Liver (tissue), 8 donors: ENCODE measurements at regions not wholly inside any gene's neighbourhood (a gene's known extent, or its start where the extent isn't known, plus 50 kb on each side); places are given as distances from the start of the nearest gene placed in this dataset.

Experiments used
- DNase-seq: peaks from one replicate; pipeline ENCODE4 v3.0.0-alpha.2; 2017; ENCODE audit warnings: low spot score
- H3K27ac ChIP-seq, 2 donors: one replicate each; pipeline ENCODE4 v1.7.0; 2013; ENCODE audit warnings: inconsistent platforms in 2 of 2, low read length in 2 of 2, control low read depth in 1 of 2, low read depth in 1 of 2, mild to moderate bottlenecking in 1 of 2
- H3K27me3 ChIP-seq, 4 donors: one replicate each; pipeline versions ENCODE4 v1.6.1 to v1.7.0; 2013; ENCODE audit warnings: low read length in 3 of 4, inconsistent platforms in 1 of 4, mild to moderate bottlenecking in 1 of 4, moderate library complexity in 1 of 4; ENCODE audit not compliant: control insufficient read depth in 4 of 4, insufficient read depth in 4 of 4
- H3K36me3 ChIP-seq, 4 donors: one replicate each; pipeline versions ENCODE4 v1.6.1 to v1.7.0; 2013; ENCODE audit warnings: low read length in 3 of 4, mild to moderate bottlenecking in 3 of 4, low read depth in 1 of 4, moderate library complexity in 1 of 4; ENCODE audit not compliant: control insufficient read depth in 4 of 4, insufficient read depth in 3 of 4
- H3K4me1 ChIP-seq, 4 donors: one replicate each; pipeline versions ENCODE4 v1.6.1 to v1.7.0; 2013; ENCODE audit warnings: low read length in 3 of 4, mild to moderate bottlenecking in 3 of 4, moderate library complexity in 1 of 4; ENCODE audit not compliant: control insufficient read depth in 4 of 4, insufficient read depth in 4 of 4
- H3K4me3 ChIP-seq, 3 donors: one replicate each; pipeline versions ENCODE4 v1.6.1 to v1.7.0; 2013; ENCODE audit warnings: low read length in 3 of 3, control low read depth in 1 of 3, low read depth in 1 of 3, mild to moderate bottlenecking in 1 of 3
- H3K9ac ChIP-seq, 2 donors: one replicate each; pipeline ENCODE4 v1.7.0; 2013; ENCODE audit warnings: low read length in 2 of 2, mild to moderate bottlenecking in 2 of 2, moderate library complexity in 2 of 2, control low read depth in 1 of 2, low read depth in 1 of 2
- H3K9me3 ChIP-seq, 4 donors: one replicate each; pipeline versions ENCODE4 v1.6.1 to v1.7.0; 2013; ENCODE audit warnings: low read length in 3 of 4; ENCODE audit not compliant: control insufficient read depth in 4 of 4
- EGR1 ChIP-seq, 2 donors: IDR thresholded peaks; 2 replicates each; pipeline ENCODE4 v1.6.1; 2016 to 2018; ENCODE audit warnings: antibody characterized with exemption in 2 of 2, low read depth in 2 of 2
- FOXA2 ChIP-seq: IDR thresholded peaks from 2 replicates; pipeline ENCODE4 v1.6.1; 2016; ENCODE audit warnings: antibody characterized with exemption
- GABPA ChIP-seq, 2 donors: IDR thresholded peaks in 1 of 2; conservative IDR thresholded peaks in 1 of 2; 2 replicates each; pipeline ENCODE4 v1.6.1; 2016; ENCODE audit warnings: antibody characterized with exemption in 2 of 2, mild to moderate bottlenecking in 1 of 2, moderate library complexity in 1 of 2
- HNF4G ChIP-seq: IDR thresholded peaks from 2 replicates; pipeline ENCODE4 v1.6.1; 2016; ENCODE audit warnings: antibody characterized with exemption
- JUND ChIP-seq, 2 donors: IDR thresholded peaks; 2 replicates each; pipeline ENCODE4 v1.6.1; 2016; ENCODE audit warnings: antibody characterized with exemption in 2 of 2
- NR2F2 ChIP-seq: IDR thresholded peaks from 2 replicates; pipeline ENCODE4 v1.6.1; 2016; ENCODE audit warnings: antibody characterized with exemption
- RAD21 ChIP-seq, 2 donors: IDR thresholded peaks; 2 replicates each; pipeline ENCODE4 v1.6.1; 2016; ENCODE audit warnings: antibody characterized with exemption in 2 of 2, mild to moderate bottlenecking in 2 of 2
- RXRA ChIP-seq, 2 donors: IDR thresholded peaks; 2 replicates each; pipeline ENCODE4 v1.6.1; 2017 to 2018; ENCODE audit warnings: antibody characterized with exemption in 2 of 2, mild to moderate bottlenecking in 1 of 2
- SP1 ChIP-seq: IDR thresholded peaks from 2 replicates; pipeline ENCODE4 v1.6.1; 2018; ENCODE audit warnings: antibody characterized with exemption, mild to moderate bottlenecking
- TAF1 ChIP-seq: conservative IDR thresholded peaks from 2 replicates; pipeline ENCODE4 v1.6.1; 2016; ENCODE audit warnings: antibody characterized with exemption, mild to moderate bottlenecking
- WGBS: extraction: QIAGEN DNeasy Blood & Tissue Kit; methylation state at CpG from one replicate; pipeline ENCODE4 v1.1.7; 2013; 5-methylcytosine and 5-hydroxymethylcytosine counted together
- TF ChIP-seq, protein P1 (sequence below): IDR thresholded peaks from 2 replicates; pipeline ENCODE4 v1.6.1; 2016; ENCODE audit warnings: antibody characterized with exemption, mild to moderate bottlenecking
- TF ChIP-seq, protein P2 (sequence below): fragments of 150-350 bp; IDR thresholded peaks from 2 replicates; pipeline ENCODE4 v1.5.1; 2017; ENCODE audit warnings: improper control_type of control experiment, low read depth, low read length; ENCODE audit not compliant: missing input control
- TF ChIP-seq, protein P3 (sequence below): IDR thresholded peaks from 2 replicates; pipeline ENCODE4 v1.6.1; 2016; ENCODE audit warnings: antibody characterized with exemption
- donor health status: healthy.
- donor health status: healthy.
- donor health status: healthy.
- donor health status: healthy.
- donor health status: healthy.

DNA sequence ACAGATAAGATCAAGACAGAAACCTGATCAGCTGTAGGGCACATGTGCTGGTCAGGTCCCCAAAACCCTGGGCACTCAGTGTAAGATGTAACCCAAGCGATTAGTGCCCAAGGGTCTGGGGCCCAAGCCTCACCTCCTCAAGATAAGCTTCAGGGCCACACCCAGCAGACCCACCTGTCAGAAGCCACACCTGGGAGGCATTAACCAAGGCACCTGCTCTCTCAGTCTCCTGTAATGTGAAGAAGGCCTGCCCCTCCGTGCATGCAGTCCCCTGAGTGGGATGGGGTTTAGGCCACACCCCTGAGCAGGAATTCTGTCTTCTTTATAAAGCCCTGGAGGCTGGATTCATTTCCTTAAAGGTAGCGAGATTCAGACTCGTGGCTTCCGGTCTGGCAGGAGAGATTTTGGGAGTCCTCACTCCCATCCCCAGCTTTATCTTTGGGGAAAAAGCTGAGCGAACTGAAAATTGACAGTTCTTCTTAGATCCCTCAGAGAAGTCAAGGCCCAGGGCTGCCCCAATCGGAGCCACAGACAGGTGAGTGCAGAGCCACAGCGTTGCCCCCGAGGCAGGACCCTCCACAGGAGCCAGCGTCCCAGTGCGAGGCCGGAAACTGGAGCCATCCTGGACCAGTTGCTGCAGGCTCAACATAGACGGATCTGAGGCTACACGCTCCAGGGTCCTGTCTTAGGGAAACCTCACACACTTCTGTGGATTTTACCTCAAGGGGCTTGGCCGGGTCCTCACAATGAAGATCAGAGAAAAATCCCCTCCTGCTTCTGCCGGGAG, 357.6 kb upstream of the IRX4 start:
- H3K9me3 ChIP-seq: peaks cover 0 to 10% (median 4%) of the 10 kb centered on the region in 4 donors
- H3K27me3 ChIP-seq: peaks cover 0 to 2% (median 0%) of the 10 kb centered on the region in 4 donors
- no peak for DNase-seq
- no peaks in the 10 kb centered on the region for H3K4me1 ChIP-seq
- 79% methylated on average over 16 of the region's 16 CpGs for WGBS
- TF ChIP-seq, protein P1, sequence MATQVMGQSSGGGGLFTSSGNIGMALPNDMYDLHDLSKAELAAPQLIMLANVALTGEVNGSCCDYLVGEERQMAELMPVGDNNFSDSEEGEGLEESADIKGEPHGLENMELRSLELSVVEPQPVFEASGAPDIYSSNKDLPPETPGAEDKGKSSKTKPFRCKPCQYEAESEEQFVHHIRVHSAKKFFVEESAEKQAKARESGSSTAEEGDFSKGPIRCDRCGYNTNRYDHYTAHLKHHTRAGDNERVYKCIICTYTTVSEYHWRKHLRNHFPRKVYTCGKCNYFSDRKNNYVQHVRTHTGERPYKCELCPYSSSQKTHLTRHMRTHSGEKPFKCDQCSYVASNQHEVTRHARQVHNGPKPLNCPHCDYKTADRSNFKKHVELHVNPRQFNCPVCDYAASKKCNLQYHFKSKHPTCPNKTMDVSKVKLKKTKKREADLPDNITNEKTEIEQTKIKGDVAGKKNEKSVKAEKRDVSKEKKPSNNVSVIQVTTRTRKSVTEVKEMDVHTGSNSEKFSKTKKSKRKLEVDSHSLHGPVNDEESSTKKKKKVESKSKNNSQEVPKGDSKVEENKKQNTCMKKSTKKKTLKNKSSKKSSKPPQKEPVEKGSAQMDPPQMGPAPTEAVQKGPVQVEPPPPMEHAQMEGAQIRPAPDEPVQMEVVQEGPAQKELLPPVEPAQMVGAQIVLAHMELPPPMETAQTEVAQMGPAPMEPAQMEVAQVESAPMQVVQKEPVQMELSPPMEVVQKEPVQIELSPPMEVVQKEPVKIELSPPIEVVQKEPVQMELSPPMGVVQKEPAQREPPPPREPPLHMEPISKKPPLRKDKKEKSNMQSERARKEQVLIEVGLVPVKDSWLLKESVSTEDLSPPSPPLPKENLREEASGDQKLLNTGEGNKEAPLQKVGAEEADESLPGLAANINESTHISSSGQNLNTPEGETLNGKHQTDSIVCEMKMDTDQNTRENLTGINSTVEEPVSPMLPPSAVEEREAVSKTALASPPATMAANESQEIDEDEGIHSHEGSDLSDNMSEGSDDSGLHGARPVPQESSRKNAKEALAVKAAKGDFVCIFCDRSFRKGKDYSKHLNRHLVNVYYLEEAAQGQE: no peak
- no peak for TF ChIP-seq FOXA2
- no peak for TF ChIP-seq RXRA (IDR thresholded peaks at IDR 0.05)
- no peak for TF ChIP-seq JUND (IDR thresholded peaks at IDR 0.05)
- TF ChIP-seq EGR1 (IDR thresholded peaks at IDR 0.05; ENCODE audit: low read depth in 2 of 2): no peak
- TF ChIP-seq, protein P2, sequence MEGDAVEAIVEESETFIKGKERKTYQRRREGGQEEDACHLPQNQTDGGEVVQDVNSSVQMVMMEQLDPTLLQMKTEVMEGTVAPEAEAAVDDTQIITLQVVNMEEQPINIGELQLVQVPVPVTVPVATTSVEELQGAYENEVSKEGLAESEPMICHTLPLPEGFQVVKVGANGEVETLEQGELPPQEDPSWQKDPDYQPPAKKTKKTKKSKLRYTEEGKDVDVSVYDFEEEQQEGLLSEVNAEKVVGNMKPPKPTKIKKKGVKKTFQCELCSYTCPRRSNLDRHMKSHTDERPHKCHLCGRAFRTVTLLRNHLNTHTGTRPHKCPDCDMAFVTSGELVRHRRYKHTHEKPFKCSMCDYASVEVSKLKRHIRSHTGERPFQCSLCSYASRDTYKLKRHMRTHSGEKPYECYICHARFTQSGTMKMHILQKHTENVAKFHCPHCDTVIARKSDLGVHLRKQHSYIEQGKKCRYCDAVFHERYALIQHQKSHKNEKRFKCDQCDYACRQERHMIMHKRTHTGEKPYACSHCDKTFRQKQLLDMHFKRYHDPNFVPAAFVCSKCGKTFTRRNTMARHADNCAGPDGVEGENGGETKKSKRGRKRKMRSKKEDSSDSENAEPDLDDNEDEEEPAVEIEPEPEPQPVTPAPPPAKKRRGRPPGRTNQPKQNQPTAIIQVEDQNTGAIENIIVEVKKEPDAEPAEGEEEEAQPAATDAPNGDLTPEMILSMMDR: no peak
- no peak for TF ChIP-seq GABPA (IDR thresholded peaks at IDR 0.05 in 1 of 2, conservative IDR thresholded peaks at IDR 0.05 in 1 of 2)
- no peak for TF ChIP-seq RAD21 (IDR thresholded peaks at IDR 0.05)
- TF ChIP-seq, protein P3, sequence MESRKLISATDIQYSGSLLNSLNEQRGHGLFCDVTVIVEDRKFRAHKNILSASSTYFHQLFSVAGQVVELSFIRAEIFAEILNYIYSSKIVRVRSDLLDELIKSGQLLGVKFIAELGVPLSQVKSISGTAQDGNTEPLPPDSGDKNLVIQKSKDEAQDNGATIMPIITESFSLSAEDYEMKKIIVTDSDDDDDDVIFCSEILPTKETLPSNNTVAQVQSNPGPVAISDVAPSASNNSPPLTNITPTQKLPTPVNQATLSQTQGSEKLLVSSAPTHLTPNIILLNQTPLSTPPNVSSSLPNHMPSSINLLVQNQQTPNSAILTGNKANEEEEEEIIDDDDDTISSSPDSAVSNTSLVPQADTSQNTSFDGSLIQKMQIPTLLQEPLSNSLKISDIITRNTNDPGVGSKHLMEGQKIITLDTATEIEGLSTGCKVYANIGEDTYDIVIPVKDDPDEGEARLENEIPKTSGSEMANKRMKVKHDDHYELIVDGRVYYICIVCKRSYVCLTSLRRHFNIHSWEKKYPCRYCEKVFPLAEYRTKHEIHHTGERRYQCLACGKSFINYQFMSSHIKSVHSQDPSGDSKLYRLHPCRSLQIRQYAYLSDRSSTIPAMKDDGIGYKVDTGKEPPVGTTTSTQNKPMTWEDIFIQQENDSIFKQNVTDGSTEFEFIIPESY: no peak
- TF ChIP-seq TAF1: no peak
- no peak for TF ChIP-seq SP1
- TF ChIP-seq HNF4G: no peak
- H3K4me3 ChIP-seq: no peak overlapping the region
- H3K9ac ChIP-seq: no peak overlapping the region
- no peak overlapping the region for H3K27ac ChIP-seq
- no peaks in the 10 kb centered on the region for H3K36me3 ChIP-seq

DNA sequence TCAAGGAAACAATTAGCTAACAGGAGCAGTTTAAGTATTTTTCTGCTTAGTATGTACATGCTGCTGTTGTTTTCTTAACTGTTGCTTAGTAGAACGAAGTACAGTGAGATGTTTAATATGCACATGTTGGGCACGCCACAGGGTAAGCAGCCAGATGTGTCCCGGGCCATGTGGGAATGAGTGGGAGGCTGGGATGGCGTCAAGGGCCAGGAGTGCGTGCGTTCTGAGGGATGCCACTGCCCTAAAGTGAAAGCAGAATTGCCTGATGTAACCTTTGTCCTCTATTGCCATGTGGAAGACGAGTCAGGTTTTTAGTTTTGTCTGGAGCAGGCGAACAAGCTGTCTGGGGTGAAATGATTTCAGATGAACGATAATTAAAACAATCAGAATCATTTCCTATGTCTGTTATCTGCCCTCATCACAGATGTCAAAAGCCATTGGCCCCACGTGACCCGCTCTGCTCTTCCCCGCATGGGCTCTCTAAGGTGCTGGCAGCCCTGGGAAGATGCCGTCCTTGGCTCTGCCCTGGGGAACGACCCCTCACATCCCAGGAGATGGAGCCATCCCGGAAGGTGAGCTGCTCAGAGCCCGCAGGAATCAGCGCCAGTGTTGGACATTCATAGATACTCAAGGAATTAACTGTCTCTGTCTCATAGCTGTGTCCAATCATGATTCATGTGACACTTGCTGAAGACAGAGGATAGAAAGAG, 356.6 kb upstream of the IRX4 start:
- no peak for DNase-seq
- Histone ChIP-seq H3K27me3 (no peaks in the 10 kb centered on the region), H3K27ac (no peak overlapping the region), H3K9me3 (peaks cover 0 to 10% (median 4%) of the 10 kb centered on the region in 4 donors), H3K9ac (no peak overlapping the region), H3K4me3 (no peak overlapping the region), H3K36me3 (no peaks in the 10 kb centered on the region), H3K4me1 (no peaks in the 10 kb centered on the region)
- 74% methylated on average over 17 of the region's 17 CpGs for WGBS
- TF ChIP-seq FOXA2: no peak
- no peak for TF ChIP-seq NR2F2
